ENCODE measurements at regions not wholly inside any gene's neighbourhood (a gene's known extent, or its start where the extent isn't known, plus 50 kb on each side); places are given as distances from the start of the nearest gene placed in this dataset.
"Not testable (repeated sequence)": the region's sequence is repeated elsewhere in the genome, so short reads cannot be mapped to it uniquely, and the experiment has no call there.

- Histone ChIP-seq H3K9ac (ENCODE audit: low read length) (no peak overlapping the region), H3F3A (ENCODE audit: insufficient read depth) (no peaks in the 10 kb centered on the region), H3K4me3 (ENCODE audit: insufficient read depth, low read length, poor library complexity, severe bottlenecking) (no peak overlapping the region), H3K79me2 (ENCODE audit: insufficient read depth, low read length) (no peaks in the 10 kb centered on the region), H3K36me3 (ENCODE audit: low read length) (no peaks in the 10 kb centered on the region), H3K9me2 (replicated peaks; ENCODE audit: insufficient read depth, low read length) (no peaks in the 10 kb centered on the region), H3K4me2 (ENCODE audit: low read depth, low read length, poor library complexity, severe bottlenecking) (no peak overlapping the region), H4K20me1 (ENCODE audit: low read depth, low read length) (no peaks in the 10 kb centered on the region), H3K9me3 (ENCODE audit: insufficient read depth, low read length) (no peaks in the 10 kb centered on the region), H3K27me3 (ENCODE audit: low read length) (no peaks in the 10 kb centered on the region), H2AFZ (ENCODE audit: low read depth, low read length, severe bottlenecking) (no peak overlapping the region), H3K27ac (ENCODE audit: low read depth, low read length) (no peak overlapping the region)
- no peak for TF ChIP-seq CTCF (IDR thresholded peaks at IDR 0.05; ENCODE audit: insufficient read depth, low read length, poor library complexity, severe bottlenecking)
- TF ChIP-seq EZH2phosphoT487 (conservative IDR thresholded peaks at IDR 0.05; ENCODE audit: low read length) = no peak
Measured at GRCh38 chr13:50292081-50292480, 276.8 kb downstream of the KCNRG start.

- H4K20me1 ChIP-seq (ENCODE audit: low read depth, low read length) = not testable (repeated sequence)
Measured at GRCh38 chr13:50294425-50294824, 279.2 kb downstream of the KCNRG start.

GRCh38 chr13:50299546-50300249 lies 284.5 kb downstream of the KCNRG start:
- Histone ChIP-seq H3K9ac (ENCODE audit: low read length) (no peak overlapping the region), H3F3A (ENCODE audit: insufficient read depth) (no peaks in the 10 kb centered on the region), H3K79me2 (ENCODE audit: insufficient read depth, low read length) (no peaks in the 10 kb centered on the region), H3K27me3 (ENCODE audit: low read length) (no peaks in the 10 kb centered on the region), H3K9me2 (replicated peaks; ENCODE audit: insufficient read depth, low read length) (no peaks in the 10 kb centered on the region), H4K20me1 (ENCODE audit: low read depth, low read length) (no peaks in the 10 kb centered on the region), H3K4me3 (ENCODE audit: insufficient read depth, low read length, poor library complexity, severe bottlenecking) (no peak overlapping the region), H2AFZ (ENCODE audit: low read depth, low read length, severe bottlenecking) (no peak overlapping the region), H3K4me2 (ENCODE audit: low read depth, low read length, poor library complexity, severe bottlenecking) (no peak overlapping the region), H3K27ac (ENCODE audit: low read depth, low read length) (no peak overlapping the region), H3K36me3 (ENCODE audit: low read length) (no peaks in the 10 kb centered on the region), H3K9me3 (ENCODE audit: insufficient read depth, low read length) (no peaks in the 10 kb centered on the region)
- TF ChIP-seq EZH2phosphoT487 (conservative IDR thresholded peaks at IDR 0.05; ENCODE audit: low read length) = no peak
- TF ChIP-seq CTCF (IDR thresholded peaks at IDR 0.05; ENCODE audit: insufficient read depth, low read length, poor library complexity, severe bottlenecking) = no peak

More at GRCh38 chr13:50294425-50294824, 279.2 kb downstream of the KCNRG start:
- H3K4me2 ChIP-seq (ENCODE audit: low read depth, low read length, poor library complexity, severe bottlenecking); H3K9me2 ChIP-seq (replicated peaks; ENCODE audit: insufficient read depth, low read length); H3K9ac ChIP-seq (ENCODE audit: low read length); H2AFZ ChIP-seq (ENCODE audit: low read depth, low read length, severe bottlenecking); H3K36me3 ChIP-seq (ENCODE audit: low read length); H3K9me3 ChIP-seq (ENCODE audit: insufficient read depth, low read length); H3F3A ChIP-seq (ENCODE audit: insufficient read depth); H3K27me3 ChIP-seq (ENCODE audit: low read length); H3K4me3 ChIP-seq (ENCODE audit: insufficient read depth, low read length, poor library complexity, severe bottlenecking); H3K27ac ChIP-seq (ENCODE audit: low read depth, low read length); H3K79me2 ChIP-seq (ENCODE audit: insufficient read depth, low read length): not testable (repeated sequence)

GRCh38 chr13:50303963-50304721 lies 288.9 kb downstream of the KCNRG start:
- no peaks in the 10 kb centered on the region for H3K36me3 ChIP-seq (ENCODE audit: low read length)
- H3K9me2 ChIP-seq (replicated peaks; ENCODE audit: insufficient read depth, low read length) = no peaks in the 10 kb centered on the region
- H3K4me3 ChIP-seq (ENCODE audit: insufficient read depth, low read length, poor library complexity, severe bottlenecking) = no peak overlapping the region
- no peak overlapping the region for H2AFZ ChIP-seq (ENCODE audit: low read depth, low read length, severe bottlenecking)
- no peak overlapping the region for H3K9ac ChIP-seq (ENCODE audit: low read length)
- no peak overlapping the region for H3K27ac ChIP-seq (ENCODE audit: low read depth, low read length)
- H3K9me3 ChIP-seq (ENCODE audit: insufficient read depth, low read length) = no peaks in the 10 kb centered on the region
- TF ChIP-seq CTCF (IDR thresholded peaks at IDR 0.05; ENCODE audit: insufficient read depth, low read length, poor library complexity, severe bottlenecking) (no peak), EZH2phosphoT487 (conservative IDR thresholded peaks at IDR 0.05; ENCODE audit: low read length) (no peak)
- no peaks in the 10 kb centered on the region for H3K27me3 ChIP-seq (ENCODE audit: low read length)
- H3K79me2 ChIP-seq (ENCODE audit: insufficient read depth, low read length) = no peaks in the 10 kb centered on the region
- H4K20me1 ChIP-seq (ENCODE audit: low read depth, low read length) = no peaks in the 10 kb centered on the region
- no peak overlapping the region for H3K4me2 ChIP-seq (ENCODE audit: low read depth, low read length, poor library complexity, severe bottlenecking)
- no peaks in the 10 kb centered on the region for H3F3A ChIP-seq (ENCODE audit: insufficient read depth)

Measured in SU-DHL-6 (cell line).